A549 (cell line): ENCODE measurements at regions not wholly inside any gene's neighbourhood (a gene's known extent, or its start where the extent isn't known, plus 50 kb on each side); places are given as distances from the start of the nearest gene placed in this dataset.

Experiments used
- CEBPB ChIP-seq, 2 experiments: fragments of >200 bp in 1 of 2; sonication (Bioruptor Twin) in 1 of 2; formaldehyde crosslinking in 1 of 2; IDR thresholded peaks; 2 replicates each; pipeline ENCODE4 v1.6.1; 2012 to 2016
- CHD4 ChIP-seq: fragments of 200-600 bp; sonication (generic); IDR thresholded peaks from 2 replicates; pipeline ENCODE4 v1.6.1; 2016; ENCODE audit warnings: antibody characterized with exemption, mild to moderate bottlenecking, borderline replicate concordance
- EHMT2 ChIP-seq: fragments of 200-600 bp; sonication (generic); IDR thresholded peaks from 2 replicates; pipeline ENCODE4 v1.6.1; 2016; ENCODE audit warnings: antibody characterized with exemption, low read depth, mild to moderate bottlenecking, moderate library complexity
- GATA3 ChIP-seq: IDR thresholded peaks from 2 replicates; pipeline ENCODE4 v1.6.1; 2012; ENCODE audit warnings: borderline replicate concordance
- KDM1A ChIP-seq: fragments of 200-600 bp; sonication (generic); IDR thresholded peaks from 2 replicates; pipeline ENCODE4 v1.6.1; 2016; ENCODE audit warnings: low read depth, mild to moderate bottlenecking
- TP53 ChIP-seq: fragments of 250-450 bp; sonication (Bioruptor Pico); IDR thresholded peaks from 2 replicates; pipeline ENCODE4 v1.5.0; 2021; ENCODE audit warnings: mild to moderate bottlenecking, moderate library complexity
- ZFP36 ChIP-seq: fragments of 450-650 bp; IDR thresholded peaks from 2 replicates; pipeline ENCODE4 v1.6.1; 2014; ENCODE audit warnings: borderline replicate concordance; ENCODE audit not compliant: partially characterized antibody
- TF ChIP-seq, protein P1 (sequence below): fragments of >200 bp; sonication (Bioruptor Twin); formaldehyde crosslinking; IDR thresholded peaks from 3 replicates; pipeline ENCODE4 v1.5.1; 2016
- TF ChIP-seq, protein P2 (sequence below): IDR thresholded peaks from 2 replicates; pipeline ENCODE4 v1.6.1; 2012
- TF ChIP-seq, protein P3 (sequence below): fragments of 200-600 bp; sonication (generic); IDR thresholded peaks from 2 replicates; pipeline ENCODE4 v1.6.1; 2016; ENCODE audit warnings: antibody characterized with exemption, mild to moderate bottlenecking, moderate library complexity
- TF ChIP-seq, protein P4 (sequence below): fragments of >200 bp; sonication (Bioruptor Twin); formaldehyde crosslinking; IDR thresholded peaks from 3 replicates; pipeline ENCODE4 v1.6.1; 2016

DNA sequence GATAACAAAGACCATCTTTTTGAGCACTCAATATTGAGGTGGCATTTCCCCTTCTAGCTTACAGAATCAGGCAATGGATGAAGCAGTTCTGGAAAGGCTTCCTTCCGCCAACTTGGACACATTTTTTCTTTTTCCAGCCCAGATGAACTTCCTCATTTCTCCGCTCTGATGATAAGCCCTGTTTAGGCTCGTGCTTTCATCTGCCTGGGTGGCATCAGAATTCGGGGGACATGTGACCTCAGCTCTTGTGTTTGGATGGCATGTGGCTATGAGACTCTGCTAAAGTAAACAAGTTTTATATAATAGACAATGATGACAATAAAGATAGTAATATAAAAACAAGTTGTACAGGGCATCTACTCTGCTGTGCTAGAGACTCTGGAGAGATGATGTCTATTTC is 796.7 kb downstream of the DHX35 start:
- TF ChIP-seq, protein P1, sequence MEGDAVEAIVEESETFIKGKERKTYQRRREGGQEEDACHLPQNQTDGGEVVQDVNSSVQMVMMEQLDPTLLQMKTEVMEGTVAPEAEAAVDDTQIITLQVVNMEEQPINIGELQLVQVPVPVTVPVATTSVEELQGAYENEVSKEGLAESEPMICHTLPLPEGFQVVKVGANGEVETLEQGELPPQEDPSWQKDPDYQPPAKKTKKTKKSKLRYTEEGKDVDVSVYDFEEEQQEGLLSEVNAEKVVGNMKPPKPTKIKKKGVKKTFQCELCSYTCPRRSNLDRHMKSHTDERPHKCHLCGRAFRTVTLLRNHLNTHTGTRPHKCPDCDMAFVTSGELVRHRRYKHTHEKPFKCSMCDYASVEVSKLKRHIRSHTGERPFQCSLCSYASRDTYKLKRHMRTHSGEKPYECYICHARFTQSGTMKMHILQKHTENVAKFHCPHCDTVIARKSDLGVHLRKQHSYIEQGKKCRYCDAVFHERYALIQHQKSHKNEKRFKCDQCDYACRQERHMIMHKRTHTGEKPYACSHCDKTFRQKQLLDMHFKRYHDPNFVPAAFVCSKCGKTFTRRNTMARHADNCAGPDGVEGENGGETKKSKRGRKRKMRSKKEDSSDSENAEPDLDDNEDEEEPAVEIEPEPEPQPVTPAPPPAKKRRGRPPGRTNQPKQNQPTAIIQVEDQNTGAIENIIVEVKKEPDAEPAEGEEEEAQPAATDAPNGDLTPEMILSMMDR: no peak
- TF ChIP-seq, protein P2, sequence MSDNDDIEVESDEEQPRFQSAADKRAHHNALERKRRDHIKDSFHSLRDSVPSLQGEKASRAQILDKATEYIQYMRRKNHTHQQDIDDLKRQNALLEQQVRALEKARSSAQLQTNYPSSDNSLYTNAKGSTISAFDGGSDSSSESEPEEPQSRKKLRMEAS: no peak
- TF ChIP-seq CEBPB (IDR thresholded peaks at IDR 0.05) (no peak), CHD4 (no peak), ZFP36 (no peak), GATA3 (no peak), KDM1A (no peak), EHMT2 (no peak), TP53 (CRISPR knock-in tag) (no peak)
- TF ChIP-seq, protein P3, sequence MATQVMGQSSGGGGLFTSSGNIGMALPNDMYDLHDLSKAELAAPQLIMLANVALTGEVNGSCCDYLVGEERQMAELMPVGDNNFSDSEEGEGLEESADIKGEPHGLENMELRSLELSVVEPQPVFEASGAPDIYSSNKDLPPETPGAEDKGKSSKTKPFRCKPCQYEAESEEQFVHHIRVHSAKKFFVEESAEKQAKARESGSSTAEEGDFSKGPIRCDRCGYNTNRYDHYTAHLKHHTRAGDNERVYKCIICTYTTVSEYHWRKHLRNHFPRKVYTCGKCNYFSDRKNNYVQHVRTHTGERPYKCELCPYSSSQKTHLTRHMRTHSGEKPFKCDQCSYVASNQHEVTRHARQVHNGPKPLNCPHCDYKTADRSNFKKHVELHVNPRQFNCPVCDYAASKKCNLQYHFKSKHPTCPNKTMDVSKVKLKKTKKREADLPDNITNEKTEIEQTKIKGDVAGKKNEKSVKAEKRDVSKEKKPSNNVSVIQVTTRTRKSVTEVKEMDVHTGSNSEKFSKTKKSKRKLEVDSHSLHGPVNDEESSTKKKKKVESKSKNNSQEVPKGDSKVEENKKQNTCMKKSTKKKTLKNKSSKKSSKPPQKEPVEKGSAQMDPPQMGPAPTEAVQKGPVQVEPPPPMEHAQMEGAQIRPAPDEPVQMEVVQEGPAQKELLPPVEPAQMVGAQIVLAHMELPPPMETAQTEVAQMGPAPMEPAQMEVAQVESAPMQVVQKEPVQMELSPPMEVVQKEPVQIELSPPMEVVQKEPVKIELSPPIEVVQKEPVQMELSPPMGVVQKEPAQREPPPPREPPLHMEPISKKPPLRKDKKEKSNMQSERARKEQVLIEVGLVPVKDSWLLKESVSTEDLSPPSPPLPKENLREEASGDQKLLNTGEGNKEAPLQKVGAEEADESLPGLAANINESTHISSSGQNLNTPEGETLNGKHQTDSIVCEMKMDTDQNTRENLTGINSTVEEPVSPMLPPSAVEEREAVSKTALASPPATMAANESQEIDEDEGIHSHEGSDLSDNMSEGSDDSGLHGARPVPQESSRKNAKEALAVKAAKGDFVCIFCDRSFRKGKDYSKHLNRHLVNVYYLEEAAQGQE: no peak
- TF ChIP-seq, protein P4, sequence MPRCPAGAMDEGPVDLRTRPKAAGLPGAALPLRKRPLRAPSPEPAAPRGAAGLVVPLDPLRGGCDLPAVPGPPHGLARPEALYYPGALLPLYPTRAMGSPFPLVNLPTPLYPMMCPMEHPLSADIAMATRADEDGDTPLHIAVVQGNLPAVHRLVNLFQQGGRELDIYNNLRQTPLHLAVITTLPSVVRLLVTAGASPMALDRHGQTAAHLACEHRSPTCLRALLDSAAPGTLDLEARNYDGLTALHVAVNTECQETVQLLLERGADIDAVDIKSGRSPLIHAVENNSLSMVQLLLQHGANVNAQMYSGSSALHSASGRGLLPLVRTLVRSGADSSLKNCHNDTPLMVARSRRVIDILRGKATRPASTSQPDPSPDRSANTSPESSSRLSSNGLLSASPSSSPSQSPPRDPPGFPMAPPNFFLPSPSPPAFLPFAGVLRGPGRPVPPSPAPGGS: no peak
